OCI-LY1 (cell line): ENCODE measurements at regions not wholly inside any gene's neighbourhood (a gene's known extent, or its start where the extent isn't known, plus 50 kb on each side); places are given as distances from the start of the nearest gene placed in this dataset.

Experiments used
- CTCF ChIP-seq: fragments of 200-600 bp; sonication (generic), shearing (Covaris generic); IDR thresholded peaks from 2 replicates; pipeline ENCODE4 v1.5.1; 2017; ENCODE audit warnings: mild to moderate bottlenecking, antibody characterized with exemption, low read length, moderate library complexity, mixed read lengths
- EZH2 ChIP-seq: fragments of 200-600 bp; sonication (generic), shearing (Covaris generic); IDR thresholded peaks from 2 replicates; pipeline ENCODE4 v1.8.0; 2017; ENCODE audit warnings: borderline replicate concordance, mixed run types, mild to moderate bottlenecking, antibody characterized with exemption, low read length, moderate library complexity, mixed read lengths

DNA sequence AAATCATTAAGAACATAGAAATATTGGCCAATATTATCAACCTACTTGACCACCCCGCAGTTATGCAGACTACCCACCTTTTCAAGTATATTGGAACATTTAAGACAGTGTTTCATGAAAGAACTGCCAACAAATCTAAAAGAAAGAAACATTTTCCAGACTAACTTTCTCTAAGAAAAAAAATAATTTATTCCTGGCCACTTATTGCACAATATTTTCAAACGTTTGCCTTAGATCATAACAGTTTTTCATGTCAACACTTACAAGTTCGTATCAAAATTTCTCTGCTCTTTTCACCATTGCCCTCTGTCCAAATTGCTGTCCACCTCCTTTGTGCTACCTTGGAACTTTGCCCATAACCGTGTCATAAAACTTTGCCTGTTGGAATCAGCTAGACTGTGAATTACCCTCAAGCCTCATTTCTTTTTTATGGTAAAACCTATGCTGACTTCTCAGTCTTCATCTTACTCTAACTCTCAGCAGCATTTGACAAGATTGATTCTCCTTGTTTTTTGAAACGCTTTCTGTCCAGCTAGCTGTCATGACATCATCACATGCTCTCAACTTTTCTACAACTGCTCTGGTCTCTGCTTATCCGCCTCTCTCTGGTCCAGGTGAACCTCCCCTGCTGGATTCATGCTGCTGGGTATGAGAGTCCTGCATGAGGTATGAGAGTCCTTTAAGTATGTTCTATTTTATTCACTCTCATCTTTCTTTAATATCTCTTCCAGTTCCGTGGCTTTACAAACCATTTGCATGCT lies 92.8 kb upstream of the CHRM3 start:
- no peak for TF ChIP-seq CTCF
- no peak for TF ChIP-seq EZH2
